Activated CD8-positive, alpha-beta memory T cell treated with anti-CD3 and anti-CD28 coated beads for 1 hour (primary cell): ENCODE measurements at regions not wholly inside any gene's neighbourhood (a gene's known extent, or its start where the extent isn't known, plus 50 kb on each side); places are given as distances from the start of the nearest gene placed in this dataset.

Experiments used
- DNase-seq, 2 donors: peaks; one replicate each; pipeline ENCODE4 v3.0.0-alpha.2; 2020; ENCODE audit warnings: low read depth in 1 of 2; ENCODE audit errors: extremely low read depth in 1 of 2

GRCh38 chr12:75844049-75844770 is 187.4 kb downstream of the PHLDA1 start:
- no peak for DNase-seq

- no peak for DNase-seq
Measured at GRCh38 chr12:75842090-75842489, 189.5 kb downstream of the PHLDA1 start.

- DNase-seq, result no peak
Measured at GRCh38 chr12:75840994-75841355, 190.6 kb downstream of the PHLDA1 start.

GRCh38 chr12:75838309-75838708 is 193.3 kb downstream of the PHLDA1 start:
- no peak for DNase-seq

GRCh38 chr12:75837700-75838099 is 193.9 kb downstream of the PHLDA1 start:
- no peak for DNase-seq

GRCh38 chr12:75836533-75836932 is 195.0 kb downstream of the PHLDA1 start:
- no peak for DNase-seq

GRCh38 chr12:75834591-75834990 is 197.0 kb downstream of the PHLDA1 start:
- DNase-seq, result no peak

- no peak for DNase-seq
Measured at GRCh38 chr12:75833268-75833667, 198.3 kb downstream of the PHLDA1 start.

GRCh38 chr12:75831402-75831801 is 200.2 kb downstream of the PHLDA1 start:
- DNase-seq, result no peak

GRCh38 chr12:75827061-75827460 is 204.5 kb downstream of the PHLDA1 start:
- no peak for DNase-seq

GRCh38 chr12:75825686-75826085 is 205.9 kb downstream of the PHLDA1 start:
- DNase-seq, result no peak

GRCh38 chr12:75823475-75823874 is 208.1 kb downstream of the PHLDA1 start:
- DNase-seq, result no peak

- no peak for DNase-seq
Measured at GRCh38 chr12:75822416-75822815, 209.2 kb downstream of the PHLDA1 start.

- no peak for DNase-seq
Measured at GRCh38 chr12:75820848-75821578, 210.6 kb downstream of the PHLDA1 start.

GRCh38 chr12:75820071-75820470 is 211.5 kb downstream of the PHLDA1 start:
- DNase-seq, result no peak

- DNase-seq, result no peak
Measured at GRCh38 chr12:75819512-75819911, 212.1 kb downstream of the PHLDA1 start.

- no peak for DNase-seq
Measured at GRCh38 chr12:75818863-75819262, 212.7 kb downstream of the PHLDA1 start.

GRCh38 chr12:75816897-75817296 is 214.7 kb downstream of the PHLDA1 start:
- DNase-seq, result no peak

- no peak for DNase-seq
Measured at GRCh38 chr12:75815756-75816155, 215.8 kb downstream of the PHLDA1 start.

- DNase-seq, result no peak
Measured at GRCh38 chr12:75814851-75815754, 216.5 kb downstream of the PHLDA1 start.

GRCh38 chr12:75813072-75813471 is 218.5 kb downstream of the PHLDA1 start:
- no peak for DNase-seq
